ENCODE measurements at regions not wholly inside any gene's neighbourhood (a gene's known extent, or its start where the extent isn't known, plus 50 kb on each side); places are given as distances from the start of the nearest gene placed in this dataset.

- DNase-seq, result no peak
These were observed 394.6 kb upstream of the FGF13 start for GRCh38 chrX:139106069-139106468.

- no peak for DNase-seq
These were observed 383.4 kb upstream of the FGF13 start for GRCh38 chrX:139094671-139095592.

- DNase-seq, result no peak
These were observed 381.7 kb upstream of the FGF13 start for GRCh38 chrX:139093201-139093600.

- DNase-seq, result no peak
These were observed 380.4 kb upstream of the FGF13 start for GRCh38 chrX:139091878-139092277.

GRCh38 chrX:139091066-139091465, 379.5 kb upstream of the FGF13 start:
- no peak for DNase-seq

- DNase-seq, result no peak
These were observed 374.7 kb upstream of the FGF13 start for GRCh38 chrX:139086246-139086645.

- DNase-seq, result no peak
These were observed 373.9 kb upstream of the FGF13 start for GRCh38 chrX:139085404-139085803.

- no peak for DNase-seq
These were observed 371.7 kb upstream of the FGF13 start for GRCh38 chrX:139083191-139083590.

- DNase-seq, result no peak
These were observed 370.4 kb upstream of the FGF13 start for GRCh38 chrX:139081965-139082364.

GRCh38 chrX:139079789-139080188, 368.3 kb upstream of the FGF13 start:
- no peak for DNase-seq

- no peak for DNase-seq
These were observed 367.3 kb upstream of the FGF13 start for GRCh38 chrX:139078761-139079280.

GRCh38 chrX:139078342-139078741, 366.8 kb upstream of the FGF13 start:
- DNase-seq, result no peak

GRCh38 chrX:139077281-139078250, 366.0 kb upstream of the FGF13 start:
- no peak for DNase-seq

GRCh38 chrX:139063364-139063763, 351.8 kb upstream of the FGF13 start:
- no peak for DNase-seq

GRCh38 chrX:139058831-139059495, 347.4 kb upstream of the FGF13 start:
- no peak for DNase-seq

- DNase-seq, result no peak
These were observed 340.9 kb upstream of the FGF13 start for GRCh38 chrX:139052461-139052860.

GRCh38 chrX:139049465-139049864, 337.9 kb upstream of the FGF13 start:
- DNase-seq, result no peak

GRCh38 chrX:139044680-139045079, 333.2 kb upstream of the FGF13 start:
- no peak for DNase-seq

- no peak for DNase-seq
These were observed 327.5 kb upstream of the FGF13 start for GRCh38 chrX:139039041-139039440.

GRCh38 chrX:139026811-139027210, 315.3 kb upstream of the FGF13 start:
- DNase-seq, result no peak

GRCh38 chrX:139026406-139026805, 314.9 kb upstream of the FGF13 start:
- no peak for DNase-seq

GRCh38 chrX:139025816-139026215, 314.3 kb upstream of the FGF13 start:
- DNase-seq, result no peak

GRCh38 chrX:139023531-139023930, 312.0 kb upstream of the FGF13 start:
- no peak for DNase-seq
